Stimulated activated CD4-positive, alpha-beta T cell treated with anti-CD3 and anti-CD28 coated beads, Interleukin-15, amount 100 ng/mL, for 1 hour (primary cell): ENCODE measurements at regions not wholly inside any gene's neighbourhood (a gene's known extent, or its start where the extent isn't known, plus 50 kb on each side); places are given as distances from the start of the nearest gene placed in this dataset.
"Not testable (repeated sequence)": the region's sequence is repeated elsewhere in the genome, so short reads cannot be mapped to it uniquely, and the experiment has no call there.

ENCODE experiments used
- DNase-seq, 2 donors: peaks; one replicate each; pipeline ENCODE4 v3.0.0-alpha.2; 2020; ENCODE audit warnings: low read depth in 1 of 2, low spot score in 1 of 2

DNA sequence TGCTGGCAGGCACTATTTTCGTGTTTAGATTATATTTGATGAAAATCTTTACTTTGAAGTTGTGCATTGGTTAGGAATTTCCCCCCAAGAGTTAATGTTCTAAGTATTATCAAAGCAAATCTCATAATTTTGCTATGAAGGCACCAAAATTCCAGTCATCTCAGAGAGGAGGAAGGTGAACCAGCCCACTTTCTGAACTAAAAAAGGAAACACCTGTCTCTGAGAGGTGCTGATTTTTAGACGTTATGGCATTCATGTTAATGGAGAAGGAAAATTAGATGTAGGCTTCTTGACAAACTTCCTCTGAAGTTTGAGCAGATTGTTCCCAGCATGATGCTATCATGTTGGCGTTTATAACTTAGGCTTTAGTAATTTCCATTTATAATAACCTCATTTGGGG is 432.9 kb upstream of the ACTBL2 start:
- DNase-seq = no peak

DNA sequence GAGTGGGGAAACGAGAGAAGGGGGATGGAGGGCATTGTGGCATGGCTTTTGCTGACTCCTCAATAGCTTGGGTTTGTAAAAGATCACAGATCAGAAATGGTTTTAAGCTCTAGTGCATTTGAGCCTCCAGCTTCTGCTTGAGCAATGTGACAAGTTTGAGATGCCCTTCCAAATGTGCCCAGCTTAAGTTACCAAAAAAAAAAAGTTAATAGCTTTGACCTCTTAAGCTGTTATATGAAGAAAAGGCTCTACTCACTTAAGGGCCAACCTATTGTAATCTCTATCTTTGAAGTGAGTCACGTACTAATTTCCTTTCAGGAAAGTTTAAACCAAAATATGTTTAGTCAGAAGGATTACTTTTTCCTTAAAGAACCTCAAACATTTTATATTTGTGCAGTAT is 428.8 kb upstream of the ACTBL2 start:
- DNase-seq = no peak

DNA sequence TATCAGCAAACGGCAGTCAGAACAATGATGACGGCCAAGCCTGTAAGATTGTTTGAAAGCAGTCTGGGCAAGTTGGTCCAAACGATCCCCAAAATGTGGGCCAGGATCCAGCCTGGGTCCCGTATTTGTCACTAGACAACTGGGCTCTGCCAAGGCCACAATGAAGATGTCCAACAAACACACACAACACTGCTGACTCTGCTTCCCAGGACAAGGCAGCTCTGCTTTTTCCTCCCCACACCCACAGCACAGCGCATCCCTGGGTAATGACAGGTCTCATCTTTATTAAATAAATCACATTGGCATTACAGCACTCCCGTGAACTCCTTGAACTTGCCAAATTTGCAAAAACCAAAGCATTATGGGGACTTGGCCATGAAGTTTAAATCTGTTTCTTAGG is 424.1 kb upstream of the ACTBL2 start:
- DNase-seq = no peak

DNA sequence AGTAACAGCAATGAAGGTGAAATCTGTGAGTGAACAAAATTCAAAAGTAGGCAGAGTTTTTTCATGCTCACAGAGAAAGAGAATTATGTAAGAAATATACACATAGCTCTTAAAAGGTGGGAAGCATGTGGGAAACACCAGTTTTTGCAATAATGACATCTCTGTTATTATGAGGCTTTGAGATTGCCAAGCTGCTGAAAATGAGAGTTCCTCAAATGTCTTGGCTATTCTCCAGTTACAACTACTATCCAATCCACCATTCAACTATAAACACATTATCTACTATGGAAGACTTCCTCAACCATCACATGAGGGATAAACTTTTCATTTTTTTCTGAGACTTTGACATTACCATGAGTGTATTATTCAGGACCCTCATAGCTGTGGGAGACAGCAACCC is 420.8 kb upstream of the ACTBL2 start:
- no peak for DNase-seq

DNA sequence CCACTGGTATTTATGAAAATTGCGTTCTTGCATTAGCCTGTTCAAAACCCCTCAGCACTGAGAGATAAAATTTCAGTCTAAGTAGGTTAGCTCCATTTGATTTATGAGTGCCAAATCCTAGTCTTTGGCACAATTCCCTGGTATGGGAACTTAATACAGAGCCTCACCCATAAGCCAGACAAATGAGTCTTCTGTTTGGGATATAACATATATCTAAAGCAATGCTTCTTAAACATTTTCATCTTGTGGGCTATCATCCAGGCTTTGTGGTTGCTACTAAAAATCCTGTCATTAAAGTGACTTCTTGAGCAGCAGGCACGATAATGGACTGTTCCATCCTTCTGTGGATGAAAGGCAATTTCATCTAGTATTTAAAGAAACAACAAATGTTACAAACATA is 419.5 kb upstream of the ACTBL2 start:
- DNase-seq = no peak

DNA sequence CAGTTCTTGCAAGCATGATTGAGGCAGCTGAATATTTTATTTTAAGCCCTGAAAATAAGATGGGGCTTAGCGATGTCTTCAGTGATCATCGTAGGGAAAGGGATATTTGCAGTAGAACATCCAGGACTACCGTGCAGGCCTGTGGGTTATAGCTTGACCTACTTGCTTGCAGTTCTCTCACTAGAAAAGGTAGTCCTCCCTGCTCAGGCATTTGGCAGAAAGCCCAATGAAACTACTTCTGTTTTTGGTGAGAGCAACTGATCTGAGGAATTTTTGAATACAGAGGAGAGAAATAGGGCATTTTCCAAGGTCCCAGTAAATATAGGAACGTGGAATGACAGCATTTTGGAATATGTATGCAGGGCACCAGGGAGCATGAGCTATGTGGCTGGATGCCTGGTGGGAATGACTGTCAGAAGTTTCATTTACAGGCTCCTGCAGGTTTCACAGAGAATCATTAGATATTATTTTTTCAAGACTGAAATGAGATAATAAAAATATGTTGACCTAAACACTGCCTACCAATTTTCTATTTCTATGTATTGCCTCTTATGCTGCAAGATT is 417.9 kb upstream of the ACTBL2 start:
- no peak for DNase-seq

DNA sequence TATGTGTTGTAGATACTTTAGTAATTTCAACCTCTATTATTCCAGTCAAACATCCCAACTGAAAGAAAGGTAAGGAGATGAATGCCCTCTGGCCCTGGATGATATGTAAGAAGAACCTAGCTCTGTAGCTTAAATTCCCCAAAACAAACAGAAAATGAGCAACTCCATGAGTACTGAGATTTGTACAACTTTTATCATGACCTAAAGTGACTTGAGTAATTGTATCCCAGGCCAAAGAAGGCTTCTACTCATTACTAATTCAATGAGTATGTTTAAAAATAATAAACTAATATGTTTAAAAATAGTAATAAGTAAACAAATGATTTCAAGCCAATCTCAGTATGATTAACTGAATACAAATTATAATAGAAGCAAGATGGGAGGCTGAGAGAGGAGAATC is 414.0 kb upstream of the ACTBL2 start:
- DNase-seq = no peak

DNA sequence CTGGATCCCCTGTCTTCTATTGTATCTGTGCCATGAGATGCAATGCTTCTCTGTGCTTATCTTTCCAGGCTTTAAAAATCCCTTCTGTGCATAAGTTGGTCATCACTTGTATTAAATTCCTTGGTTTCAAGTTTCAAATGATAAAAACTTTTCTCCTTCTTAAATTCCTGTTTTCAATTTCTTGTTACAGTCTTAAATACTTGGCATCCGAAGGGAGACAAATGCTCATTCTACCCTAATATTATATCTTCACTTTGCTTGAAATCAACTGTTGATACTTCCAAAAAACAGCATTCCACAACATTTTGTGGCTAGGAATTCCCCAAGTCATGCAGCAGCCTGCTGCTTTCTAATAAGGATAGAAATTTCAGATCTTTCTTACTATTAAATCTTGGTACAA is 413.2 kb upstream of the ACTBL2 start:
- no peak for DNase-seq

DNA sequence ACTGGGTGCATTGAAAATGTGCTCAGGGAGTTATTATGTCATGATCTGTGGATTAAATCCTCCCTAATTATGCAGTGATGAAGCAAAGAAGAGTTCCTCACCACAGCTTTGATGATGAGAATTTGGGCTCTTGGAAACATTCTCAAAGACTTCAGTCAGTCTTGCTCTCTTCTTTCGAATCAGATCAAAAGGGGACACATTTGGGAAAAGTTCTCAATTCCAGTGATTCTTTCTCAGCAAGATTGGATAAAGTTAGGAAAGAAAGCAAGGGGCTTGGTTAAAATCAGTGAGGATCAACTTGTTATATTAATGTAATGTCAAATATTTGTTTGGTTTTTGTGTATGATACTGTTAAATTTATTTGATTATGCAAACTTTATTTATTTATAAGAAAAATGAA is 411.3 kb upstream of the ACTBL2 start:
- no peak for DNase-seq

DNA sequence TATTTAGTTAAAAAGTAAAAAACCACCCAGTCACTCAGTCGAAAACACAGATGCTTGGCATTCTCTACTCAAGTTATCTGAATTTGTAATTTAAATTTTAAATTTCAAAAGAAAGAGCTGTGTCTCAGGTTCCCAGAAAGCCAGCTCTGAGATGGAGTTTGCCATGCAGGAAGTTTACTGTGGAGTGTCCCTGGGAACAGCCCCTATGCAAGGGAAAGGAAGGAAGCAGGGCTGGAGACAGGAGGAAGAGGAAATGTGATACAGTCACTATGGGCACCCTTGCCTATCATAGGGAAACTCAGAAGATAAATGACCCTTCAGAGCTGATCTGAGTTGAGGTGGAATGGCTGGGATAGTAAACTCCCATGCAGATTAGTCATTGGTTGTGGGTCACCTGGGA is 408.8 kb upstream of the ACTBL2 start:
- DNase-seq = no peak

DNA sequence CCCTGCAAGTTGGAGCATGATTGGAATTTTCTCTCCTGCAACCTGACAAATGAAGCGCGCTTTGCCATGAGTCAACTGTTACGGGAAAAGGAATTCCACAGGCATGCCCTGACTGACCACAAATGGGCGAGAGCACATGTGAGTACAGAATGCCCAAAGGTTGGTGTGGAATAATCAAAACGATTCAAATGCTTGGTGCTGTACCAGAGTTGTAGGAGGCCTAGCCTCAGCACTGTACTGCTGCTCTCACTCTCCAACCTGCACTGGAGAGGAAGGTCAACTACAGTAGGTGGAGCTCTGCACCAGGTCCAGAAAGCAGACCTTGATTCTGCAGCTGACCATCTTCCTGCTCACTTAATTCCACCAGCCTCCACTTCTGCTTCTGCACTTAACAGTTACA is 406.9 kb upstream of the ACTBL2 start:
- no peak for DNase-seq

DNA sequence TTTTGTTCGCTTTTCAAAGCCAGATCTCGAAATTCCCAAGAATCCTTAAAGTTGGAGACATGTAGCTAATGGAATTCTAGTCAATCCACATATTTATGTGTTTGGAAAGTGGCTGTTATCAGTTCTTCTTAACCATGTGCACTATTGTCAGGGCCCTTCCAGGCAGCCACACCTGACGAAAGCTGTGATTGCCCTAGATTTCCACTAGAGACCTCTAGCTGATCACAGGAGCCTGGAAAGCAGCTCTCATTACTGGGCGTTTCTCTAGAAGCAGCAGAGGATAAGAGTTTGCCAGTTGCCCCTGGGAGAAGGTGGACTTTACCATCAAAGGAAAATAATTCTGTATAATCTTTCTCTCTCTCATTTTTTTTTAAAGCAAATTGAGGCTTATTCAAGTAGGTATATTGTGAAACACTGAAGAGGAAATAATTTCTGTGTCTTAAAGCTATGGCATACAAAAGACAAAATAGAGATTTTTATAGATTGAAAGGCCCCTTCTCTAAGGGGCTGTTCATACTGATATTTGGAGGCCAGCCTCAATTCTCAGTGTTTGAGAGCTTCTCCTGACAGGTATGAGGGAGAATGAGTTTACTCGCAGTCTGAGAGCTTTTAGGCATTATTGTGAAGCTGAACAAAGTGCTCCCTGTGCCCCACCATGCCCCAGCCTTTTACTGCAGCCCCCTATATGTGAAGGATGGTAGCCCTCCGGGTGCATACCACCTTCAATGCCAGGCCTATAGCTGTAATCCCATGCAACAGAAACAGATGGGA is 405.4 kb upstream of the ACTBL2 start:
- DNase-seq = no peak

DNA sequence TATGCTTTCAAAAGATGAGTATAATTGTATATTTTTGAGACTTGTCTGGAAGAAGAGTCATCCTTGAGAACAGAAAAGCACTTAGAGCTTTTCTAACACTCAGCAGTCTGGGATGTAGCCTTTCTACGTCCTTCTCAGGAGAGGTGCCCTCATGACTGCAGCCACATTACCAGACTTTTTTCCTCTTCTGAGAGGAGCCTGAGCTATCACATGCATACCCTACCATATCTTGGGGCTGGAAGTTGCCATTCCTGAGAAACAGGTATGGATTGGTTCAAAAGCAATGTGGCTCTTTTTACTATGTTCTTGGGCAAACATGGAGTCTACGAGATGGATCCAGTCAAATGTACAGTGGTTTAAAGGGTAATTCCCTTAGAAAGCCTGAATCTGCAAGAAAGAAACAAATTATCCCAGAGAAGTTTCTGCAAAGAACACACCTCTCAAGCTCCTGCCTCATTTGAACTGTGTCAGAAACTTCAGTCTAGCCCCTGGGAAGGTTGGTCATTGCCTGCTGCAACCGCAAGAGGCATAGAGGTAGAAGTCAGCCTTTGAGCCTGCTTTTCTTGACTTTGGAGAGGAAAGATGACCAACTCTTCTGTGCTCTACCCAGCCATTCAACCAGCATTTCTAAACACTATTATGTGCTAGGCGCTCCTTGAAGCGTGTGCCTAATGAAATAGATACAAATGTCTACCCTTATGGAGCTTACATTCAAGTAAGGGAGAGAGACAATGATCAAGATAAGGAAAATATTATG is 401.9 kb upstream of the ACTBL2 start:
- no peak for DNase-seq

DNA sequence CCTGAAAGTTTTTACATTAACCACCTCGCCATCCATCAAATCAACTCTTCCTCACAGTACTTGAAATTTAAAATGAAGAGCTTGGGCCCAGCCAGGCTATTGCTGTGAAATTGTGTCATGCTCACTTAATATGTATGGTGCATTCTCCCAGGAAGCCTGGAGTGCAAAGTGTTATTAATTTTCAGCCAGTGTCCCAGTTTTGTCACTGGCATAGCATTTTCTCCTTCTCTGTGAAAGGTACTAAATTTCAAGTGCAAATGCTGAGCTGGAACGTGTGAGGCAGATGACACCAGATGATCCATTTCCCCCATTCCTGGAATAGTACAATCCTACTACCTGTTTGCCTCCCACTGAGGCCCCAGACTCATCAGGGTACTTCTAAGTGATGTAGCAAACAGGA is 397.6 kb upstream of the ACTBL2 start:
- no peak for DNase-seq

DNA sequence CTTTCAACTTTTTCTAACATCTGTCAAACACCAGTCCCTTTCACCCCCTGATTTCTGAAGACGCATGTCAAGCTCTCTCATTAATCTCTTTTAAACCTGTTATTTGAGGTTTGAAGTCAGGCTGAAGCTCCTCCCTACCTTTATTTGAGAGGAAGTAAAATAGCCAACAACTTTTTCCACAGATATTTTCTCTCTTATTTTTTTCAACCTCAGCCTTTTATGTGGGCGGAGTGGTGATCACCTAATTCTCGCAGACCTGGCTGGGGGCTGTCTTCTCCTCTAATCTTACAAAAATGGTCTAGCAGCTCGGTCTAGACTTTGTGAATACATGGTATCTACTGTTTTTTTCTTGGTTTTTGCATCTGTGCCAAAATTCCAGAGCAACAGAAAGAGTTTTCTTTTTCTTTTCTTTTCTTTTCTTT is 395.7 kb upstream of the ACTBL2 start:
- no peak for DNase-seq

DNA sequence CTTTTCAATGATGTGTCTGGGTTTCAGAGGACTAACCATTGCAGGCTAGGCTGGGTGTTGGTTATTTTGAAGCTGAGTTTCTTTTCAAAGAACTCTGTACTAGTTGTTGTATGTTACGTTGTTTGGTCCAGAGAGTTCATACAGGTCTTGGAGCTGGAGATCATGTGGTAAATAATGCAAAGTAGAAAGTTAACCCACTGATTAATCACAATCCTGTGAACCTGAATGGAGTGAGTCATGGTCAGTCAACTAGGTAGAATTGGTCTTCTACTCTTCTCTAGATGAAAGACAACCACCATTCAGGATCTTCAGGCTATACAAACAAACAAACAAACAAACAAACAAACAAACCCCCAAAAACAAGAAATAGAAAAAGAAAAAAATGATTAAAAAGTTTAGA is 388.9 kb upstream of the ACTBL2 start:
- DNase-seq = no peak

DNA sequence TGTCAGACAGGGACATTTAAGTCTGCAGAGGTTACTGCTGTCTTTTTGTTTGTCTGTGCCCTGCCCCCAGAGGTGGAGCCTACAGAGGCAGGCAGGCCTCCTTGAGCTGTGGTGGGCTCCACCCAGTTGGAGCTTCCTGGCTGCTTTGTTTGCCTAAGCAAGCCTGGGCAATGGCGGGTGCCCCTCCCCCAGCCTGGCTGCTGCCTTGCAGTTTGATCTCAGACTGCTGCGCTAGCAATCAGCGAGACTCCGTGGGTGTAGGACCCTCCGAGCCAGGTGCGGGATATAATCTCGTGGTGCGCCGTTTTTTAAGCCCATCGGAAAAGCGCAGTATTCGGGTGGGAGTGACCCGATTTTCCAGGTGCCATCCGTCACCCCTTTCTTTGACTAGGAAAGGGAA is 387.7 kb upstream of the ACTBL2 start:
- DNase-seq = not testable (repeated sequence)

DNA sequence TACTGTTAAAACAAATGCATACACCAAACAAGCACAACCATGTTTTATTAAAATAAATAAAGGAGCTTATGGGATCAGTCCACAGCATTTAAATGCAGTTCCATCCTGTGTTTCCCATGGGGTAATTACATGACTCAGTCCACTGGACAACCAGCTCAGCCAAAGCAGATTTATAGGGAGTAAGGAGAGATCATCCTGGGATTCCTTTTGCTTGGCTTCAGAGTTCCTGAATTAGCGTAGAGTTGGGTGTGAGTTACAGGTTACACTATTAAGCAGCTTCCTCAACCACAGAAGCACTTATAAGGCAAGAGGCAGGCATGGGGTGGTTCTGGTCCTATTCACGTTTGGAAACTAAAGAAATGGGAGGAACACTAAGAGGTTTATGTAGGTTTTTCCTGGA is 381.1 kb upstream of the ACTBL2 start:
- DNase-seq = no peak

DNA sequence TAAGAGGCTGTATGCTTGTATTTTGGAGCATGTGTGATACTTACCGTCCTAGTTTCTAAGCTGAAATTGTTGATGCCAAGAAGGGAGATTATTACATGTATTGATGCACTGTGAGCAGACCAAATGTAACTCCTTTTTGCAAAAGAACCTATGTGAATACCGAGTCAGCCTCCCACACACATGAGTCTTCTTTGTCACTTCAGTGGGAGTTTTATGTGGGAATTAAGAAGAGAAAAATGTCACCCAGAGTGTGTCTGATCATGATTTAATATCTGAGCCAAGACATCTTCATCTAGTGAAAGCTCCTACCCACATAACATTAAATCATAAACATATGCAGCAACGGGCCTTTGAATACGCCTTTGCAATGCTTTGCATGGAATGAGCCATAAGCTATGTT is 380.3 kb upstream of the ACTBL2 start:
- no peak for DNase-seq

DNA sequence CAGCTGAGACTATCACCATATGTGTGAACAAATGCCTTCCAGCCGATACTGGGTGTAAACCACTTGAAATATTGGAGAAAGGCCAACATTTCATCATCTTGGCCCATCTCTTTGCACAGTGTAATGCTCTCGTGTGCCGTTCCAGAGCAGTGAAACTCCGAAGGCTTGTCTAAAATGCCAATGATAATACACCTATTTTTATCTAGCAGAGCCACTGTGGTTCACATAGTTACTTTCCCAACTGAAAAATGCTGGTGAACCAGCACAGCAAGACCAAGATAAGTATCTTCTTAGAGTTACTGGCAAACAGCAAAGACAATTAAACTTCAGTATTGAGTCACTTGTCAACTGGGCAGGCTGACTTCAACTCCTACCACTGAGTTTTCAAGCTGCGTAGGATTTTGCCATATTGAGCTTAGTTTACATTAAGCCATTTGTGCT is 379.9 kb upstream of the ACTBL2 start:
- no peak for DNase-seq

DNA sequence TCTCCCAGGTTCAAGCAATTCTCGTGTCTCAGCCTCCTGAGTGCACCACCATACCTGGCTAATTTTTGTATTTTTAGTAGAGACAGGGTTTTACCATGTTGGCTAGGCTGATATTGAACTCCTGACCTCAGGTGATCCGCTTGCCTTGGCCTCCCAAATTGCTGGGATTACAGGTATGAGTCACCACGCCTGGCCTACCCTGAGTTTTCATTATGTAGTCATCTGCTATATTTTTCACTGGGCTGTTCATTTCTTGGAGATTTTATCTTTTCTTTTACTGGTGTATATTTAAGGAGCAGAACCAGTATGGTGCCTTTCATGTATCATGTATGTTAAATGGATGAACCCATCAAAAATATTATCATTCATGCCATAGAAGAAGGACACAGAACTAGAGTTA is 377.0 kb upstream of the ACTBL2 start:
- no peak for DNase-seq

DNA sequence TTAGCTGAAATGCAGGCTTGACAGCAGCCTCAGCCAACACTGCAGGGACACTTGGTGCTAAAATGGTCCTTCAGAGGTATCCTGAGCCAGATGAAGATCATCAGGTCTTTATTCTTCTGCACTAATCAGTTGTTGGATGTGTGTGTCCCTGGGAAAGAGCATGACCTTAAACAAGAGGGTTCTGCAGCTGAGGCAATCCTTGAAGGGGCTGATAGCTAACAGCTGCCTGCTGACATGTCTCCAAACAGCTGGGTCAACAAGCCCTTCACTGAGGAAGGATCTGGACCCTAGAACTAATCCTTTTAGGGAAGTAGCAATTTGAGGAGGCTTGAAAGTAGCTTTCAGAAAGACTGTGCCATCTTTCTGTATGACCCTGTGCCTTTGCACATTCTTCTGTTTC is 376.3 kb upstream of the ACTBL2 start:
- no peak for DNase-seq
